A549 (cell line): ENCODE measurements at regions not wholly inside any gene's neighbourhood (a gene's known extent, or its start where the extent isn't known, plus 50 kb on each side); places are given as distances from the start of the nearest gene placed in this dataset.

Experiments
- ATAC-seq, 2 experiments: fragments of 200-7000 bp in 1 of 2; fragments of >200 bp in 1 of 2; cut with Nextera tagmentation in 1 of 2; cut with Tn5 transposase in 1 of 2; 3 replicates each; pipeline versions ENCODE4 v1.8.0 to v1.9.1; 2018 to 2020; ENCODE audit warnings: mild to moderate bottlenecking in 1 of 2, moderate library complexity in 1 of 2
- CTCF ChIA-PET: fragments of 300-600 bp; sonication (Branson Sonifier 250); formaldehyde crosslinking; extraction: SDS; loops from one replicate; lab custom pipeline; 2021; ENCODE audit warnings: antibody characterized with exemption, inconsistent platforms; lab: Yijun Ruan, JAX
- POLR2A ChIA-PET: fragments of 350-600 bp; formaldehyde crosslinking; extraction: SDS; loops from one replicate; lab custom pipeline; 2021; ENCODE audit warnings: antibody characterized with exemption, inconsistent platforms; lab: Yijun Ruan, JAX
- DNase-seq, 2 experiments: peaks; one replicate each; pipeline versions ENCODE4 v3.0.0 to v3.0.0-alpha.2; 2011 to 2016; ENCODE audit warnings: low read depth in 1 of 2, low spot score in 1 of 2
- FAIRE-seq: peaks from 2 replicates; lab custom pipeline; 2011; peaks lifted over from hg19 to GRCh38; lab: Jason Lieb, UNC
- H3K27ac ChIP-seq, 2 experiments: fragments of >200 bp; sonication (Bioruptor Twin); formaldehyde crosslinking; 3 replicates each; pipeline ENCODE4 v1.5.1; 2016 to 2017
- H3K4me1 ChIP-seq: fragments of >200 bp; sonication (Bioruptor Twin); formaldehyde crosslinking; 3 replicates; pipeline ENCODE4 v1.6.1; 2016
- H3K4me2 ChIP-seq: fragments of >200 bp; sonication (Bioruptor Twin); formaldehyde crosslinking; 3 replicates; pipeline ENCODE4 v1.6.1; 2016
- H3K4me3 ChIP-seq: fragments of >200 bp; sonication (Bioruptor Twin); formaldehyde crosslinking; 3 replicates; pipeline ENCODE4 v1.5.1; 2016
- H3K9me3 ChIP-seq: fragments of >200 bp; sonication (Bioruptor Twin); formaldehyde crosslinking; 3 replicates; pipeline ENCODE4 v1.6.1; 2016
- BHLHE40 ChIP-seq: IDR thresholded peaks from 2 replicates; pipeline ENCODE4 v1.6.1; 2012; ENCODE audit warnings: low read depth, low read length, inconsistent platforms
- CBX2 ChIP-seq: fragments of 200-600 bp; sonication (generic); IDR thresholded peaks from 2 replicates; pipeline ENCODE4 v1.6.1; 2016; ENCODE audit warnings: low read depth, mild to moderate bottlenecking, borderline replicate concordance
- CHD2 ChIP-seq: fragments of 150-350 bp; IDR thresholded peaks from 2 replicates; pipeline ENCODE4 v1.6.1; 2014; ENCODE audit warnings: low read length; ENCODE audit not compliant: partially characterized antibody
- E2F6 ChIP-seq: IDR thresholded peaks from 2 replicates; pipeline ENCODE4 v1.6.1; 2012; ENCODE audit warnings: low read depth, borderline replicate concordance
- ESRRA ChIP-seq: fragments of 150-350 bp; IDR thresholded peaks from 2 replicates; pipeline ENCODE4 v1.6.1; 2014; ENCODE audit warnings: mild to moderate bottlenecking, low read length, borderline replicate concordance
- FOXS1 ChIP-seq: fragments of 250-450 bp; sonication (Bioruptor Pico); IDR thresholded peaks from 2 replicates; pipeline ENCODE4 v1.5.0; 2020; ENCODE audit warnings: mild to moderate bottlenecking, moderate library complexity
- GATA3 ChIP-seq: IDR thresholded peaks from 2 replicates; pipeline ENCODE4 v1.6.1; 2012; ENCODE audit warnings: borderline replicate concordance
- HEYL ChIP-seq: fragments of 250-450 bp; sonication (Bioruptor Pico); IDR thresholded peaks from 2 replicates; pipeline ENCODE4 v1.8.0; 2021; ENCODE audit warnings: mild to moderate bottlenecking, moderate library complexity
- JUN ChIP-seq, 2 experiments: fragments of >200 bp; sonication (Bioruptor Twin); formaldehyde crosslinking; IDR thresholded peaks; 2 replicates in 1 of 2; 3 replicates in 1 of 2; pipeline ENCODE4 v1.6.1; 2016 to 2017
- NFE2L2 ChIP-seq: fragments of 150-350 bp; conservative IDR thresholded peaks from 2 replicates; pipeline ENCODE4 v1.6.1; 2014; ENCODE audit warnings: low read length
- POLR2A ChIP-seq: IDR thresholded peaks from 2 replicates; pipeline ENCODE4 v1.6.1; 2012; ENCODE audit warnings: mild to moderate bottlenecking, low read length
- POLR2AphosphoS2 ChIP-seq: conservative IDR thresholded peaks from 2 replicates; pipeline ENCODE4 v1.6.1; 2012; ENCODE audit warnings: low read length, improper control_type of control experiment, inconsistent platforms
- RARB ChIP-seq: fragments of 250-450 bp; sonication (Bioruptor Pico); IDR thresholded peaks from 2 replicates; pipeline ENCODE4 v1.8.0; 2021; ENCODE audit warnings: mild to moderate bottlenecking, moderate library complexity
- SREBF2 ChIP-seq: fragments of 450-650 bp; IDR thresholded peaks from 2 replicates; pipeline ENCODE4 v1.6.1; 2014; ENCODE audit warnings: mild to moderate bottlenecking, moderate library complexity
- WGBS: methylation state at CpG from one replicate; pipeline ENCODE4 v1.1.6; 2017; ENCODE audit errors: missing lambda C conversion rate; 5-methylcytosine and 5-hydroxymethylcytosine counted together
- TF ChIP-seq, protein P1 (sequence below): fragments of 250-450 bp; sonication (Bioruptor Pico); IDR thresholded peaks from 2 replicates; pipeline ENCODE4 v1.5.0; 2020; ENCODE audit warnings: low read depth, mild to moderate bottlenecking, moderate library complexity
- TF ChIP-seq, protein P2 (sequence below): fragments of 450-650 bp; IDR thresholded peaks from 2 replicates; pipeline ENCODE4 v1.6.1; 2014; ENCODE audit warnings: antibody characterized with exemption
- TF ChIP-seq, protein P3 (sequence below): fragments of 200-600 bp; sonication (generic); IDR thresholded peaks from 2 replicates; pipeline ENCODE4 v1.6.1; 2016; ENCODE audit warnings: antibody characterized with exemption, mild to moderate bottlenecking, moderate library complexity

DNA sequence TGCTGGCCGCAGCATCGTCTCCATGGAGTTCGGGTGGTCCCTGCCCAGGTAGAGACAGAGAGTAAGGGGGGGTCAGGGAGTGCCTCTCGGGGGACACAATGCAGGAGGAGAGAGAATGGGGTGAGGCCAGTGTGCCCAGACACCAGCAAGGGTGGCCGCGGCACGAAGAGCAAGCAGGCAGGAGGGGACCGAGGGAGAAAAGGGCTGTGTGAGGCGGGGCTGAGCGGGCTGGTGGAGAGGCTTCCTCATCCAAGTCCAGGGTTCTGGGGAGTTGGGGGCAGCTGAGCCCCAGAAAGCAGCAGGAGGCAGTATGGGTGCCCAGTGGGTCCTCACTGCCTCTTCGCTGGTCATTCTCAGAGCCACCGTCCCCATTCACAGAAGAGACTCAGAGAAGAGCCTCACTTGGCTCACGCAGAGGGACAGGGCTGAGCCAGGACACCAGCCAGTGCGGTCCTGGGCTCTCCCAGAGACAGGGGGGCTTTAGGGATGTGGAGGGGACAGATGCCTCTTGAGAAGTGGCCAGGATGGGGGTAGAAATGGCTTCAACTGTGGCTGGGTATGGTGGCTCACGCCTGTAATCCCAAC lies 78.9 kb downstream of the MICALL2 start (continued):
- TF ChIP-seq ESRRA (no peak), JUN (IDR thresholded peaks at IDR 0.05) (no peak), E2F6 (no peak)

- FAIRE-seq = no peak
- CTCF ChIA-PET = interaction anchor here (0.6 to 2.0 kb wide), 2 partner anchors 12 to 1011 kb away, joined by 3 to 5 read pairs; no protein-coding TSS in a partner anchor
- Histone ChIP-seq H3K27ac (no peak overlapping the region), H3K4me1 (no peaks in the 10 kb centered on the region), H3K4me3 (no peak overlapping the region), H3K9me3 (no peaks in the 10 kb centered on the region), H3K4me2 (no peak overlapping the region)
- no peak for ATAC-seq
- DNase-seq = no peak
- WGBS = 37% methylated on average over 18 of the region's 18 CpGs
- no peak for TF ChIP-seq BHLHE40
- TF ChIP-seq NFE2L2 = no peak
- TF ChIP-seq GATA3 = no peak
- TF ChIP-seq POLR2AphosphoS2 = no peak
- TF ChIP-seq, protein P1, sequence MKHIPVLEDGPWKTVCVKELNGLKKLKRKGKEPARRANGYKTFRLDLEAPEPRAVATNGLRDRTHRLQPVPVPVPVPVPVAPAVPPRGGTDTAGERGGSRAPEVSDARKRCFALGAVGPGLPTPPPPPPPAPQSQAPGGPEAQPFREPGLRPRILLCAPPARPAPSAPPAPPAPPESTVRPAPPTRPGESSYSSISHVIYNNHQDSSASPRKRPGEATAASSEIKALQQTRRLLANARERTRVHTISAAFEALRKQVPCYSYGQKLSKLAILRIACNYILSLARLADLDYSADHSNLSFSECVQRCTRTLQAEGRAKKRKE (CRISPR knock-in tag) = no peak
- no peak for TF ChIP-seq RARB (CRISPR knock-in tag)
- TF ChIP-seq, protein P2, sequence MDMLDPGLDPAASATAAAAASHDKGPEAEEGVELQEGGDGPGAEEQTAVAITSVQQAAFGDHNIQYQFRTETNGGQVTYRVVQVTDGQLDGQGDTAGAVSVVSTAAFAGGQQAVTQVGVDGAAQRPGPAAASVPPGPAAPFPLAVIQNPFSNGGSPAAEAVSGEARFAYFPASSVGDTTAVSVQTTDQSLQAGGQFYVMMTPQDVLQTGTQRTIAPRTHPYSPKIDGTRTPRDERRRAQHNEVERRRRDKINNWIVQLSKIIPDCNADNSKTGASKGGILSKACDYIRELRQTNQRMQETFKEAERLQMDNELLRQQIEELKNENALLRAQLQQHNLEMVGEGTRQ = no peak
- no peak for TF ChIP-seq POLR2A
- TF ChIP-seq CHD2 = no peak
- TF ChIP-seq, protein P3, sequence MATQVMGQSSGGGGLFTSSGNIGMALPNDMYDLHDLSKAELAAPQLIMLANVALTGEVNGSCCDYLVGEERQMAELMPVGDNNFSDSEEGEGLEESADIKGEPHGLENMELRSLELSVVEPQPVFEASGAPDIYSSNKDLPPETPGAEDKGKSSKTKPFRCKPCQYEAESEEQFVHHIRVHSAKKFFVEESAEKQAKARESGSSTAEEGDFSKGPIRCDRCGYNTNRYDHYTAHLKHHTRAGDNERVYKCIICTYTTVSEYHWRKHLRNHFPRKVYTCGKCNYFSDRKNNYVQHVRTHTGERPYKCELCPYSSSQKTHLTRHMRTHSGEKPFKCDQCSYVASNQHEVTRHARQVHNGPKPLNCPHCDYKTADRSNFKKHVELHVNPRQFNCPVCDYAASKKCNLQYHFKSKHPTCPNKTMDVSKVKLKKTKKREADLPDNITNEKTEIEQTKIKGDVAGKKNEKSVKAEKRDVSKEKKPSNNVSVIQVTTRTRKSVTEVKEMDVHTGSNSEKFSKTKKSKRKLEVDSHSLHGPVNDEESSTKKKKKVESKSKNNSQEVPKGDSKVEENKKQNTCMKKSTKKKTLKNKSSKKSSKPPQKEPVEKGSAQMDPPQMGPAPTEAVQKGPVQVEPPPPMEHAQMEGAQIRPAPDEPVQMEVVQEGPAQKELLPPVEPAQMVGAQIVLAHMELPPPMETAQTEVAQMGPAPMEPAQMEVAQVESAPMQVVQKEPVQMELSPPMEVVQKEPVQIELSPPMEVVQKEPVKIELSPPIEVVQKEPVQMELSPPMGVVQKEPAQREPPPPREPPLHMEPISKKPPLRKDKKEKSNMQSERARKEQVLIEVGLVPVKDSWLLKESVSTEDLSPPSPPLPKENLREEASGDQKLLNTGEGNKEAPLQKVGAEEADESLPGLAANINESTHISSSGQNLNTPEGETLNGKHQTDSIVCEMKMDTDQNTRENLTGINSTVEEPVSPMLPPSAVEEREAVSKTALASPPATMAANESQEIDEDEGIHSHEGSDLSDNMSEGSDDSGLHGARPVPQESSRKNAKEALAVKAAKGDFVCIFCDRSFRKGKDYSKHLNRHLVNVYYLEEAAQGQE = no peak
- no peak for TF ChIP-seq FOXS1 (CRISPR knock-in tag)
- TF ChIP-seq HEYL (CRISPR knock-in tag) = no peak
- no peak for TF ChIP-seq SREBF2
- no peak for TF ChIP-seq CBX2
- POLR2A ChIA-PET = no interaction called here
Observed at GRCh38 chr7:1380821-1381580, 78.3 kb downstream of the MICALL2 start.
